ENCODE measurements at regions not wholly inside any gene's neighbourhood (a gene's known extent, or its start where the extent isn't known, plus 50 kb on each side); places are given as distances from the start of the nearest gene placed in this dataset.
"Not testable (repeated sequence)": the region's sequence is repeated elsewhere in the genome, so short reads cannot be mapped to it uniquely, and the experiment has no call there.

GRCh38 chr4:138341739-138342415, 99.7 kb upstream of the SLC7A11 start:
- Histone ChIP-seq H3K36me3 (no peaks in the 10 kb centered on the region), H3K4me1 (no peaks in the 10 kb centered on the region), H3K9me3 (no peaks in the 10 kb centered on the region), H3K4me3 (ENCODE audit: low read depth, low read length) (no peak overlapping the region), H3K27me3 (no peaks in the 10 kb centered on the region)
- DNase-seq: no peak
- TF ChIP-seq CTCF (IDR thresholded peaks at IDR 0.05; ENCODE audit: low read depth, low read length): no peak

DNA sequence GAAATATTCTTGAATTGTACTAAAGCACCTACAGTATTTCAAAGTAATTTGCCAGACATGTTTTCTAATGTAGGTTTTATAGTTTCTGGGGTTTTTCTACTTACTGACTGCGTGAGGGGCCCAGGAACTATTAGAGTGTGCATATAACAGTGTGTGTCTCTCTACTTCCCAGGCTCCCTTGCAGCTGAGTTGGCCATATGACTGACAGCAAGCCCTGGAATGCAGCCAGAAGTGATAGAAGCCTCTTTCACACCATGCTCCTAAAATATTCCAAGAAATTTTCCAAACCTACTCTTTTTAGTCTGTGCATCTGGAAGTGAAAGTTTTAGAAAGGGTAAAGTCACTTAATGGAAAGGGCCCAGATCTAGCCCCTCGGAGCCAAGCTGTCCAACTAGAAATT, 96.7 kb upstream of the SLC7A11 start:
- Histone ChIP-seq H3K4me1 (no peaks in the 10 kb centered on the region), H3K36me3 (no peaks in the 10 kb centered on the region), H3K4me3 (ENCODE audit: low read depth, low read length) (no peak overlapping the region), H3K27me3 (no peaks in the 10 kb centered on the region), H3K9me3 (no peaks in the 10 kb centered on the region)
- DNase-seq: no peak
- TF ChIP-seq CTCF (IDR thresholded peaks at IDR 0.05; ENCODE audit: low read depth, low read length): no peak

DNA sequence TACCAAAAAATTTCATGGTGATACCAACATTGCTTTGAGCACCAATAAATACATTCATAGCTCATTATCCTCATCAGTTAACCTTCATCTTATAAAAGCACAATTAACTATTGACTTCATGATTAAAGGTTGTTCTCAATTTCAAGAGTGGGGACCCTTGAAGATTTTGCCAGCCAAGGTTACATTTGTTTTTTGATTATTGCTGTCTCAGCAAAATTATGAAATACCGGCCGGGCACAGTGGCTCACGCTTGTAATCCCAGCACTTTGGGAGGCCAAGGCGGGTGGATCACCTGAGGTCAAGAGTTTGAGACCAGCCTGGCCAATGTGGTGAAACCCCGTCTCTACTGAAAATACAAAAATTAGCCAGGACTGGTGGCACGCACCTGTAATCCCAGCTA, 96.1 kb upstream of the SLC7A11 start:
- not testable (repeated sequence) for H3K4me1 ChIP-seq; H3K36me3 ChIP-seq; H3K27me3 ChIP-seq; H3K9me3 ChIP-seq; H3K4me3 ChIP-seq (ENCODE audit: low read depth, low read length); DNase-seq

GRCh38 chr4:138334346-138335016, 92.3 kb upstream of the SLC7A11 start:
- Histone ChIP-seq H3K4me1 (peaks cover 3% of the 10 kb centered on the region; the same call in 1 of the 2 replicates), H3K9me3 (no peaks in the 10 kb centered on the region), H3K4me3 (ENCODE audit: low read depth, low read length) (no peak overlapping the region), H3K27me3 (no peaks in the 10 kb centered on the region), H3K36me3 (no peaks in the 10 kb centered on the region)
- no peak for DNase-seq
- TF ChIP-seq CTCF (IDR thresholded peaks at IDR 0.05; ENCODE audit: low read depth, low read length): no peak

GRCh38 chr4:138332415-138332814, 90.3 kb upstream of the SLC7A11 start:
- not testable (repeated sequence) for H3K27me3 ChIP-seq; DNase-seq; H3K36me3 ChIP-seq; H3K4me1 ChIP-seq; H3K4me3 ChIP-seq (ENCODE audit: low read depth, low read length); H3K9me3 ChIP-seq

- no peak for TF ChIP-seq CTCF (IDR thresholded peaks at IDR 0.05; ENCODE audit: low read depth, low read length)
- H3K4me3 ChIP-seq (ENCODE audit: low read depth, low read length): no peak overlapping the region
- DNase-seq: no peak
- no peaks in the 10 kb centered on the region for H3K36me3 ChIP-seq
- H3K9me3 ChIP-seq: no peaks in the 10 kb centered on the region
- peaks cover 3% of the 10 kb centered on the region; the same call in 1 of the 2 replicates for H3K4me1 ChIP-seq
- H3K27me3 ChIP-seq: no peaks in the 10 kb centered on the region
Observed at GRCh38 chr4:138330531-138330930, 88.4 kb upstream of the SLC7A11 start.

DNA sequence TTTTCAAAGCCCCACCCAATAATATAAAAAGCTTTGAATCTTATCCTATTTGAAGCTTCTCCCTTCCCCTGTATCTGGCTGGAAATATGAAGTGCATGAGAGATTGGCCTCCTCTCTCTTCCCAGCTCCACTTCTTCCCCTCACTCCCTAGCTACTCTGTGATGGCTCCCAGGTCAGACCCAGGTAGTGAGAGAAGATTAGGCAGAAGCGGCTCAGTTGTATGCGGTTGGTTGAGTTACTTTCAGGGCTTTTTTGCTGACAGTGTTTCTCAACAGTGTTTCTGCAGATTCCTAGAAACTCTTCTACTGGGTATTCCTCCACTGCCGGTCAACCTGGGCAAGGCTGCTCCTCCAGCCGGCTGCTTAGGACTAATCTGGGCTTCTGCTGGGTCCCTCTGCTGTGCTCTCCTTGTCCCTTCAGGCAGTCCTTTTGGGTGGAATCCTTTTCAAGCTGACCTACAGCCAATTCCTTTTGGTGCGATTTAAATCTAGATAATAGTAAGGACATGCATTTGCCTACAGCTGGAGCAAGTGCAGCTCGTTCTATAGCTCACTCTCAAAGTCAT, 87.4 kb upstream of the SLC7A11 start:
- H3K9me3 ChIP-seq: no peaks in the 10 kb centered on the region
- no peak for TF ChIP-seq CTCF (IDR thresholded peaks at IDR 0.05; ENCODE audit: low read depth, low read length)
- no peak overlapping the region for H3K4me3 ChIP-seq (ENCODE audit: low read depth, low read length)
- no peak for DNase-seq
- H3K27me3 ChIP-seq: no peaks in the 10 kb centered on the region; the same call in 1 of the 2 replicates
- H3K36me3 ChIP-seq: no peaks in the 10 kb centered on the region
- peaks cover 3% of the 10 kb centered on the region; the same call in 1 of the 2 replicates for H3K4me1 ChIP-seq
